Lung (tissue), 11 donors: ENCODE measurements at regions not wholly inside any gene's neighbourhood (a gene's known extent, or its start where the extent isn't known, plus 50 kb on each side); places are given as distances from the start of the nearest gene placed in this dataset.

ENCODE experiments used
- ATAC-seq: fragments of 200-7000 bp; cut with Tn5 transposase; one replicate; pipeline ENCODE4 v1.9.1; 2020; ENCODE audit warnings: moderate number of reproducible peaks; ENCODE audit not compliant: insufficient read depth, low FRiP score
- DNase-seq, 3 donors: peaks; one replicate each; pipeline ENCODE4 v3.0.0-alpha.2; 2013 to 2017
- H3K27ac ChIP-seq, 2 donors: one replicate each; pipeline ENCODE4 v1.5.1; 2013; ENCODE audit warnings: mild to moderate bottlenecking in 2 of 2, moderate library complexity in 2 of 2, control low read depth in 1 of 2, inconsistent platforms in 1 of 2, low read depth in 1 of 2, low read length in 1 of 2
- H3K27me3 ChIP-seq, 3 donors: one replicate each; pipeline ENCODE4 v1.5.1; 2013; ENCODE audit warnings: low read length in 2 of 3; ENCODE audit not compliant: control insufficient read depth in 3 of 3, insufficient read depth in 3 of 3
- H3K36me3 ChIP-seq, 4 donors: one replicate each; pipeline ENCODE4 v1.5.1; 2013; ENCODE audit warnings: low read length in 4 of 4, mild to moderate bottlenecking in 1 of 4, moderate library complexity in 1 of 4; ENCODE audit not compliant: control insufficient read depth in 4 of 4, insufficient read depth in 4 of 4
- H3K4me1 ChIP-seq, 5 donors: one replicate each; pipeline ENCODE4 v1.5.1; 2013; ENCODE audit warnings: low read length in 5 of 5, mild to moderate bottlenecking in 2 of 5, moderate library complexity in 1 of 5; ENCODE audit not compliant: control insufficient read depth in 5 of 5, insufficient read depth in 5 of 5
- H3K4me3 ChIP-seq: one replicate; pipeline ENCODE4 v1.5.1; 2013; ENCODE audit warnings: mild to moderate bottlenecking, control low read depth, moderate library complexity
- H3K9ac ChIP-seq, 2 donors: one replicate each; pipeline ENCODE4 v1.5.1; 2013; ENCODE audit warnings: low read length in 2 of 2, control low read depth in 1 of 2; ENCODE audit not compliant: insufficient read depth in 1 of 2
- H3K9me3 ChIP-seq, 4 donors: one replicate each; pipeline ENCODE4 v1.5.1; 2013; ENCODE audit warnings: low read length in 3 of 4, mild to moderate bottlenecking in 1 of 4, moderate library complexity in 1 of 4; ENCODE audit not compliant: control insufficient read depth in 4 of 4, insufficient read depth in 3 of 4
- WGBS, 2 donors: extraction: QIAGEN DNeasy Blood & Tissue Kit; methylation state at CpG; one replicate each; pipeline ENCODE4 v1.1.7; 2013; 5-methylcytosine and 5-hydroxymethylcytosine counted together
- TF ChIP-seq, protein P1 (sequence below): IDR thresholded peaks from 2 replicates; pipeline ENCODE4 v1.5.1; 2012; ENCODE audit warnings: mild to moderate bottlenecking; ENCODE audit errors: control extremely low read depth, extremely low read depth
- donor health status: control.
- donor health status: control.
- donor health status: Bipolar disorder and iron deficiency.
- donor health status: healthy.
- donor health status: DM: yes; HTN: yes; CAD: no.

- no peak overlapping the region for H3K27ac ChIP-seq
- H3K27me3 ChIP-seq, result peaks cover 0 to 33% (median 0%) of the 10 kb centered on the region in 3 donors
- no peaks in the 10 kb centered on the region for H3K36me3 ChIP-seq
- TF ChIP-seq, protein P1, sequence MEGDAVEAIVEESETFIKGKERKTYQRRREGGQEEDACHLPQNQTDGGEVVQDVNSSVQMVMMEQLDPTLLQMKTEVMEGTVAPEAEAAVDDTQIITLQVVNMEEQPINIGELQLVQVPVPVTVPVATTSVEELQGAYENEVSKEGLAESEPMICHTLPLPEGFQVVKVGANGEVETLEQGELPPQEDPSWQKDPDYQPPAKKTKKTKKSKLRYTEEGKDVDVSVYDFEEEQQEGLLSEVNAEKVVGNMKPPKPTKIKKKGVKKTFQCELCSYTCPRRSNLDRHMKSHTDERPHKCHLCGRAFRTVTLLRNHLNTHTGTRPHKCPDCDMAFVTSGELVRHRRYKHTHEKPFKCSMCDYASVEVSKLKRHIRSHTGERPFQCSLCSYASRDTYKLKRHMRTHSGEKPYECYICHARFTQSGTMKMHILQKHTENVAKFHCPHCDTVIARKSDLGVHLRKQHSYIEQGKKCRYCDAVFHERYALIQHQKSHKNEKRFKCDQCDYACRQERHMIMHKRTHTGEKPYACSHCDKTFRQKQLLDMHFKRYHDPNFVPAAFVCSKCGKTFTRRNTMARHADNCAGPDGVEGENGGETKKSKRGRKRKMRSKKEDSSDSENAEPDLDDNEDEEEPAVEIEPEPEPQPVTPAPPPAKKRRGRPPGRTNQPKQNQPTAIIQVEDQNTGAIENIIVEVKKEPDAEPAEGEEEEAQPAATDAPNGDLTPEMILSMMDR, result no peak
- DNase-seq (no peak), ATAC-seq (no peak)
- WGBS, 2 donors, result 36 to 70% methylated on average over 6 of the region's 6 CpGs
- no peaks in the 10 kb centered on the region for H3K9me3 ChIP-seq
- no peak overlapping the region for H3K4me3 ChIP-seq
- H3K9ac ChIP-seq, result no peak overlapping the region
- peaks cover 0 to 21% (median 0%) of the 10 kb centered on the region in 5 donors for H3K4me1 ChIP-seq
These were observed 182.4 kb downstream of the UACA start for GRCh38 chr15:70580958-70581357.

DNA sequence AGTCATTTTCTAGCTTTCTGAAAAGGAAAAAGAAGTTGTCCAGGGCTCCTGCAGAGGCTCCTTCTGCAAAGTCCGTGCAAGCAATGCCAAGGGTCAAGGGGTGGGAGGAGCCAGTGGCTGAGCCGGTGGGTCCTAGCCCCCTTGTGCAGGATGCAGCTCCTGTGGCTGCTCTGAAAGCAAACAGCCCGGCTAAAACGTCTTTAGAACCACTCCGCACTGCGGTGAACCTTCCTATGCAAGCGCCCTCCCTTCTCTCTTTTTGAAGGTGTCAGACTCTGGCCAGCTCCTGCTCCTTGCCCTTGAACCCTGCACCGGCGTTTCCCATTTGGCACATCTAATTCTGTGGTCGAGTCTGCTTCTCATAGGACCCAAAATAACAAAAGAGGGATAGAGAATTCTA, 183.1 kb downstream of the UACA start:
- 57 to 67% methylated on average over 10 of the region's 10 CpGs for WGBS, 2 donors
- peaks cover 0 to 30% (median 0%) of the 10 kb centered on the region in 3 donors for H3K27me3 ChIP-seq
- H3K4me3 ChIP-seq, result no peak overlapping the region
- peaks cover 0 to 28% (median 0%) of the 10 kb centered on the region in 5 donors for H3K4me1 ChIP-seq
- H3K9me3 ChIP-seq, result no peaks in the 10 kb centered on the region
- TF ChIP-seq, protein P1, result no peak
- no peaks in the 10 kb centered on the region for H3K36me3 ChIP-seq
- DNase-seq, result no peak
- H3K27ac ChIP-seq, result no peak overlapping the region
- no peak for ATAC-seq
- no peak overlapping the region for H3K9ac ChIP-seq

- Histone ChIP-seq H3K36me3 (no peaks in the 10 kb centered on the region), H3K9ac (no peak overlapping the region), H3K9me3 (no peaks in the 10 kb centered on the region), H3K27me3 (peaks cover 0 to 29% (median 0%) of the 10 kb centered on the region in 3 donors), H3K4me3 (no peak overlapping the region), H3K27ac (no peak overlapping the region), H3K4me1 (peaks cover 0 to 32% (median 0%) of the 10 kb centered on the region in 5 donors)
- DNase-seq (no peak), ATAC-seq (no peak)
- TF ChIP-seq, protein P1, result no peak
- 74 to 78% methylated on average over 3 of the region's 3 CpGs for WGBS, 2 donors
These were observed 183.6 kb downstream of the UACA start for GRCh38 chr15:70579766-70580165.

- ATAC-seq (no peak), DNase-seq (no peak)
- H3K9ac ChIP-seq, result no peak overlapping the region
- H3K4me3 ChIP-seq, result no peak overlapping the region
- H3K9me3 ChIP-seq, result peaks cover 0 to 1% (median 0%) of the 10 kb centered on the region in 4 donors
- no peak overlapping the region for H3K27ac ChIP-seq
- no peaks in the 10 kb centered on the region for H3K36me3 ChIP-seq
- 91 to 95% methylated on average over 10 of the region's 10 CpGs for WGBS, 2 donors
- peaks cover 0 to 32% (median 0%) of the 10 kb centered on the region in 5 donors for H3K4me1 ChIP-seq
- TF ChIP-seq, protein P1, result no peak
- peaks cover 0 to 21% (median 0%) of the 10 kb centered on the region in 3 donors for H3K27me3 ChIP-seq
These were observed 185.2 kb downstream of the UACA start for GRCh38 chr15:70578196-70578595.
